ENCODE measurements at regions not wholly inside any gene's neighbourhood (a gene's known extent, or its start where the extent isn't known, plus 50 kb on each side); places are given as distances from the start of the nearest gene placed in this dataset.
A peak's percentile ranks its signal among the peaks of the same experiment; 100 is the strongest.

DNA sequence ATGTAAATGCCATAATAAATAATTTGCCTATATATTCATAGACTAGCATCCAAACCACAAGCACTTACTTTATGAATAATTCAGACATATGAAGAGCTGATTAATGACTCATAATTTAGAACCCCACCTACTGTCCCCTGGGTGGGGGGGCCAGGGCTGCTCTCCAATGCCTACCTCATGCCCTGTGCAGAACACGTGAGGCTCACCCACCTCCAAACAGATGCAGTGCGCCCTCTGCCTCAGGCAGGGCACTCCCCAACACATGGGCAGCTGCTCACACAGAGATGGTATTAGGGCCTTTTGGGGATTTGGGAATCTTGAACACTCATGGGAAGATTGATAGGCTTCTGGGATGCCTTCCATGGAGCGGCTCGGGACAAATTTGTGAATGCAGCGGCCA lies 75.1 kb upstream of the INSIG1 start:
- DNase-seq (no peak), ATAC-seq (no peak)
- no peaks in the 10 kb centered on the region for H3K36me3 ChIP-seq (replicated peaks in 1 of 2; ENCODE audit: insufficient read depth in 1 of 2, low read depth in 2 of 2)
- H3K27ac ChIP-seq, result peak overlapping the region; percentile 42 to 77 (median 64)
- TF ChIP-seq CTCF (IDR thresholded peaks at IDR 0.05), result no peak
- no peak for TF ChIP-seq POLR2A (IDR thresholded peaks at IDR 0.05)
- H3K27me3 ChIP-seq, result no peaks in the 10 kb centered on the region
- H3K4me3 ChIP-seq, result no peak overlapping the region
- intact Hi-C loops (cut with DNase I), result no loop called here
- H3K9me3 ChIP-seq, result no peaks in the 10 kb centered on the region
- WGBS, 2 donors, result 46 to 59% methylated on average over 4 to 5 of the region's 5 CpGs
- peaks cover 73% of the 10 kb centered on the region for H3K4me1 ChIP-seq

GRCh38 chr7:155223021-155223420 lies 74.7 kb upstream of the INSIG1 start:
- Histone ChIP-seq H3K27me3 (no peaks in the 10 kb centered on the region), H3K9me3 (no peaks in the 10 kb centered on the region), H3K36me3 (replicated peaks in 1 of 2; ENCODE audit: insufficient read depth in 1 of 2, low read depth in 2 of 2) (no peaks in the 10 kb centered on the region), H3K27ac (peak overlapping the region; percentile 42 to 77 (median 64)), H3K4me1 (peaks cover 76% of the 10 kb centered on the region), H3K4me3 (no peak overlapping the region)
- no peak for ATAC-seq
- TF ChIP-seq CTCF (IDR thresholded peaks at IDR 0.05) (no peak), POLR2A (IDR thresholded peaks at IDR 0.05) (no peak)
- no peak for DNase-seq
- 91 to 95% methylated on average over 12 of the region's 12 CpGs for WGBS, 2 donors
- intact Hi-C loops (cut with DNase I), result no loop called here

DNA sequence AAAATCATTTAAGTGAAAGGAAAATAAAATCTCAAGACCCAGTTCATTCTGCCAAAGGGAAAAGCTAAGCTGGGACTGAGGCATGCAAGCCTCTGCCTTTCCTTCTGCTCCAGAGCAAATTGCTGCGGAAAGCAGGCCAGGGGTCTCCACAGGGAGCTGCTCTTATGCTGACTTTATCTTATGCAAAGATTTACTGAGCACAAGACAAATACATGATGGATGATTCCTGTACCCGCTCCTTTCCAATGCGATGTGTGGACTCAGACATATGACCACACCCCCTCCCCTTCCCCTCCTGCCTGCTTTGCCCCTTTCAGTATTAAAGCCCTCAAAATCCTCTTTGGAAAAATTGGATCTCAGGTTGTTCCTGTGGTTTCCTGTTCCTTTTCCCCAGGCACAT lies 74.2 kb upstream of the INSIG1 start:
- Histone ChIP-seq H3K36me3 (replicated peaks in 1 of 2; ENCODE audit: insufficient read depth in 1 of 2, low read depth in 2 of 2) (no peaks in the 10 kb centered on the region), H3K27ac (peak overlapping the region in 3 of 4 donors; percentile 58 to 77 (median 71)), H3K4me1 (peaks cover 76% of the 10 kb centered on the region), H3K4me3 (no peak overlapping the region), H3K27me3 (no peaks in the 10 kb centered on the region), H3K9me3 (no peaks in the 10 kb centered on the region)
- whole genome bisulfite sequencing, 2 donors, result 53 to 72% methylated on average over 3 of the region's 3 CpGs
- no peak for DNase-seq
- ATAC-seq, result no peak
- TF ChIP-seq CTCF (IDR thresholded peaks at IDR 0.05) (no peak), POLR2A (IDR thresholded peaks at IDR 0.05) (no peak)
- intact Hi-C loops (cut with DNase I), result no loop called here

DNA sequence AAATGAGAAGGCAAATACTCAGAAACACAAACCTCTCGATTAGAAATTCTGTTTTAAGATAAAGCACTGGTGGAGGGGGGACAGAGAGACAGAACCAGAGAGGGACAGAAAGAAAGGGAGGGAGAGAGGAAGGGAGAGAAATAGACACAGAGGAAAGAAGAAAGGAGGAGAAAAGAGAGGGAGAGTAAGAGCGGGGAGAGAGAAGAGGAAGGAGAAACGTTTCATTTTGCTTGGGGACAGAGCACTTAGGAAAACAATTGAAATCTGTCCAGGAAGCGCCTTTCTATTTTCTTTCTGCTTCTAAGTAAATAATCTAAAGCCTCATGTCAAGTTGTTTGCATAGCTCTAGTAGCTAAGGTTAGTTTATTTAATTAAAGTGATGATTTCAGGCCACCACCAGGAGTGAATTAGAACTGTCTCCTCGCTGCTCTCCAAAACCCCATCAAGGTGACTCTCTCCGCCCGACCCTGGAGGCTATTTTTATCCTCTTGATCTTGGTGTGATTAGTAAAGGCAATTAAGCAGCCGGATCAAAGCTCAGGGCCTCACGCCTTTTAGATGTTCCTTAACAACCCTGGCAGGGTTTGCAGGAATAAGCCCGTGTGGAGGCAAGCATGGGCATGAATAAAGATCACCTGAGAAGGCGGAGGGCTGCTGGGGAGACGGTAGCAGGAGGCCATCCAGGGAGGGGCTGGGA lies 73.4 kb upstream of the INSIG1 start:
- TF ChIP-seq POLR2A (IDR thresholded peaks at IDR 0.05), result no peak
- TF ChIP-seq CTCF (IDR thresholded peaks at IDR 0.05), result no peak
- Histone ChIP-seq H3K4me3 (no peak overlapping the region), H3K27me3 (no peaks in the 10 kb centered on the region), H3K4me1 (peaks cover 76% of the 10 kb centered on the region), H3K9me3 (no peaks in the 10 kb centered on the region), H3K27ac (peak overlapping the region; percentile 25 to 71 (median 45)), H3K36me3 (replicated peaks in 1 of 2; ENCODE audit: insufficient read depth in 1 of 2, low read depth in 2 of 2) (no peaks in the 10 kb centered on the region)
- ATAC-seq (no peak), DNase-seq (no peak)
- intact Hi-C loops (cut with DNase I), result no loop called here
- 31 to 34% methylated on average over 10 to 12 of the region's 12 CpGs for WGBS, 2 donors

- DNase-seq (no peak), ATAC-seq (no peak)
- WGBS, 2 donors, result 89 to 90% methylated on average over 11 of the region's 11 CpGs
- no peak overlapping the region for H3K4me3 ChIP-seq
- H3K4me1 ChIP-seq, result peaks cover 72% of the 10 kb centered on the region
- no peaks in the 10 kb centered on the region for H3K9me3 ChIP-seq
- intact Hi-C loops (cut with DNase I), result no loop called here
- H3K27me3 ChIP-seq, result no peaks in the 10 kb centered on the region
- TF ChIP-seq POLR2A (IDR thresholded peaks at IDR 0.05) (no peak), CTCF (IDR thresholded peaks at IDR 0.05) (no peak)
- no peaks in the 10 kb centered on the region for H3K36me3 ChIP-seq (replicated peaks in 1 of 2; ENCODE audit: insufficient read depth in 1 of 2, low read depth in 2 of 2)
- peak overlapping the region in 2 of 4 donors; percentile 58 to 86 for H3K27ac ChIP-seq
These were observed 72.6 kb upstream of the INSIG1 start for GRCh38 chr7:155225095-155225494.

All from body of pancreas (tissue), 4 donors.